ENCODE measurements at regions not wholly inside any gene's neighbourhood (a gene's known extent, or its start where the extent isn't known, plus 50 kb on each side); places are given as distances from the start of the nearest gene placed in this dataset.
"Not testable (repeated sequence)": the region's sequence is repeated elsewhere in the genome, so short reads cannot be mapped to it uniquely, and the experiment has no call there.

DNA sequence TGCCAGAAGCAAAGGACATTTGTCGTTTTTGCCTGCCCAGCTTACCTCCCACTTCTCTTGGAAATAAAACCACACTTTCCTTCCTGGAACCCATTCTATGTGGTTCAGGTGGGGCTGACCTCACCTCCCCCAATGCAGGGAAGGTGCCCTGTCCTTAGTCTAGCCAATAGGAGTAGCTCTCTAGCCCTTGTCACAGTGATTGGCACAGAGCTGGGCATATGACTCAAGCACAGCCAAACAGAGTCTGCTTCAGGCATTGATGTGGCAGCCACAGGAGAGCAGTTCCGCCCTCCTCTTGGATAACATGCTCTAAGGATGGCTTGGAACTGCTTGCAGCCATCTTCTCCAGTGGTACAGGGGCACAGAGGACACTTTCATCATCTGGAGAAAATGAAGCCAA is 134.0 kb downstream of the LRIG2 start:
- DNase-seq (no peak), ATAC-seq (replicated peaks in 1 of 2) (no peak)
- Mint-ChIP-seq H3K36me3 (ENCODE audit: insufficient read depth in 2 of 2) (no peaks in the 10 kb centered on the region), H3K27me3 (ENCODE audit: low read depth) (peaks cover 26% of the 10 kb centered on the region), H3K27ac (no peak overlapping the region), H3K4me3 (no peak overlapping the region), H3K4me1 (ENCODE audit: low read depth) (no peaks in the 10 kb centered on the region), H3K9me3 (peaks cover 0 to 4% of the 10 kb centered on the region in 2 donors)

DNA sequence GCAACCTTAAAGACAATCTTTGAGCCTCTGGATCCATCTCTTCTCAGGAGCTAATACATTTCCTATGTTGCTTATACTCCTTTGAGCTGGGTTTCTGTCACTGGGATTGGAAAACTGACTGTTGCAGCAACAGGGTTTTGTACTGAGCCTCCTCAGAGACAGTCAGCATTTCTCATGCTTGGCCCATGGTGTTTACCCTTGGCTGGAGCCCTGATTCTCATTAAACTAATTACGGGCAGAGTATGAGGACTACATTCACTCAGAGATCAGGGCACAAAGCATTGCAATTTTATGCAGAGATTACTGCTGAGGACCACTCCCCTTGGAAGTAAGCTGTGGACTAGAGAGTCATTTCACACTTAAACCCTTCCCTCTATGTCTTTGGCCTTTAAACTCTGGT is 134.5 kb downstream of the LRIG2 start:
- DNase-seq = no peak
- ATAC-seq (replicated peaks in 1 of 2) = no peak
- no peak overlapping the region for H3K27ac Mint-ChIP-seq
- H3K4me1 Mint-ChIP-seq (ENCODE audit: low read depth) = no peaks in the 10 kb centered on the region
- H3K27me3 Mint-ChIP-seq (ENCODE audit: low read depth) = peaks cover 26% of the 10 kb centered on the region
- no peaks in the 10 kb centered on the region for H3K36me3 Mint-ChIP-seq (ENCODE audit: insufficient read depth in 2 of 2)
- peaks cover 0 to 4% of the 10 kb centered on the region in 2 donors for H3K9me3 Mint-ChIP-seq
- no peak overlapping the region for H3K4me3 Mint-ChIP-seq

DNA sequence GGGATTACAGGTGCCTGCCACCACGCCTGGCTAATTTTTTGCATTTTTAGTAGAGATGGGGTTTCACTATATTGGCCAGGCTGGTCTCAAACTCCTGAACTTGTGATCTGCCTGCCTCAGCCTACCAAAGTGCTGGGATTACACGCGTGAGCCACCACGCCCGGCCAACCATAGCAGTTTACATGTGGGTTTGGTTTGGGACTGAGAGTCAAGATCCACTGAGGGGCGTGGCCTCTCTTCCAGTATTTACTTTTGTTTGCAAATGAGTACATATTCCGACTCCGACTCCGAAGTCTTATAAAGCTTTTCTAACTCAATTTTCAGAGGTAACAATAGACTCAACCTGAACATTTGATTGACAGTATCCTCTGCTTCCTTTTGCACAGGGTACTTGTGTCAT is 135.4 kb downstream of the LRIG2 start:
- not testable (repeated sequence) for H3K4me1 Mint-ChIP-seq (ENCODE audit: low read depth); H3K27ac Mint-ChIP-seq; H3K4me3 Mint-ChIP-seq; ATAC-seq (replicated peaks in 1 of 2); H3K36me3 Mint-ChIP-seq (ENCODE audit: insufficient read depth in 2 of 2); DNase-seq; H3K9me3 Mint-ChIP-seq
- peaks cover 26% of the 10 kb centered on the region for H3K27me3 Mint-ChIP-seq (ENCODE audit: low read depth)

DNA sequence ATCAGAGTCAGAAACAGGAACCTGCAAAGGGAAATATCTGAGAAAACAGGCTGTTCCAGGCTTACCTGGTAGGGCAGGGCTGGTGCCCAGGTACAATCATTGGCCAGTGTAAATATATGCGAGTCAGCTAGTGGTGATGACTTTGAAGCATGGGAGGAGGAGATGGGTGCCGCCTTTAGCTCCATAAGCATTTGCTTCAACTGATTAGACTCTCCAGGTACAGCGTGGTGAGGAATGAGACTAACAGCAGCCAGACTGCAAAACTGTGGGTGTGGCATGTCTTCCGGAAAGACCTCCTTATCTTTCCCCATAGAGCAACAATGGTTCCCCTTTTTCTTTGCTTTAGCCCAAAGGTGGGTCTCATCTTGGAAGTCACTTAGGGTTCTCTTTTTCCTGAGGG is 137.2 kb downstream of the LRIG2 start:
- Mint-ChIP-seq H3K4me1 (ENCODE audit: low read depth) (no peaks in the 10 kb centered on the region), H3K4me3 (no peak overlapping the region), H3K27ac (no peak overlapping the region), H3K27me3 (ENCODE audit: low read depth) (peaks cover 16% of the 10 kb centered on the region), H3K36me3 (ENCODE audit: insufficient read depth in 2 of 2) (no peaks in the 10 kb centered on the region), H3K9me3 (peaks cover 0 to 2% of the 10 kb centered on the region in 2 donors)
- no peak for ATAC-seq (replicated peaks in 1 of 2)
- DNase-seq = no peak

DNA sequence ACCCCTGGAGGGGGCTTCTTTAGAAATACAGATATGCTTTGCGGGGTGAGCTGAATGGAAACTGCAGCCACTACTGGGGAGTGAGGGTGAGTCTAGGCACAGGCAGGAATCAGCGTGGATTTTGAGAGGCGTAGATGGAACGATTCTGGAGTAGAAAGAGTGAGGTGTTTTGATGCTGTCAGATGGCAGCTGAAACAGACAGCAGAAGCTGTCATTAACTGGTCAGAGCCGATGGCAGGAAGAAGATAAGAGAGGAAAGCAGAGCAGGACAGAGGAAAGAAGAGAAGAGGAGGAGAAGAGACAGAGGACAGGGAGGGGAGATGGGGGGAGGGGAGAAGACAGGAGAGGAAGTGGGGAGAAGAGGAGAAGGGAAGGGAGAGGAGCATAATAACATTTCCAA is 138.5 kb downstream of the LRIG2 start:
- no peak overlapping the region for H3K27ac Mint-ChIP-seq

DNA sequence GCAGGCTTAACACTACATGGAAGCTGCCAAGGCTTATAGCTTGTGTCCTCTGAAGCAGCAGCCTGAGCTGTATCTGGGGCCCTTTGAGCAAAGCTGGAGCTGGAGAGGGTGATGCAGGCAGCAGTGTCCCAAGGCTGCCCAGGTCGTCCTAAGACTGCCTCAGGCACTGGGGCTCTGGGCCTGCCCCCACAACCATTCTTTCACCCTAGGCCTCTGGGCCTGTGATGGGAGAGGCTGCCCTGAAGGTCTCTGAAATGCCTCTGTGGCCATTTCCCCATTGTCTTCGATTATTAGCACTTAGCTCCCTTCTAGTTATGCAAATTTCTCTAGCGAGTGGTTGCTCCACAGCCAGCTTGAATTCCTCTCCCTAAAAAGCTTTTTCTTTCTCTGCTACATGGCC is 142.0 kb downstream of the LRIG2 start:
- Mint-ChIP-seq H3K27me3 (ENCODE audit: low read depth) (peaks cover 12% of the 10 kb centered on the region), H3K4me1 (ENCODE audit: low read depth) (no peaks in the 10 kb centered on the region), H3K36me3 (ENCODE audit: insufficient read depth in 2 of 2) (peaks cover 0 to 2% of the 10 kb centered on the region in 2 donors), H3K27ac (no peak overlapping the region), H3K4me3 (no peak overlapping the region), H3K9me3 (peaks cover 6% of the 10 kb centered on the region in 2 donors)
- DNase-seq (no peak), ATAC-seq (replicated peaks in 1 of 2) (no peak)

More for the DNA sequence above, 138.5 kb downstream of the LRIG2 start:
- Mint-ChIP-seq H3K36me3 (ENCODE audit: insufficient read depth in 2 of 2) (peaks cover 0 to 2% of the 10 kb centered on the region in 2 donors), H3K4me1 (ENCODE audit: low read depth) (no peaks in the 10 kb centered on the region), H3K4me3 (no peak overlapping the region), H3K9me3 (peaks cover 6% of the 10 kb centered on the region in 2 donors), H3K27me3 (ENCODE audit: low read depth) (peaks cover 16% of the 10 kb centered on the region)
- no peak for DNase-seq
- no peak for ATAC-seq (replicated peaks in 1 of 2)

DNA sequence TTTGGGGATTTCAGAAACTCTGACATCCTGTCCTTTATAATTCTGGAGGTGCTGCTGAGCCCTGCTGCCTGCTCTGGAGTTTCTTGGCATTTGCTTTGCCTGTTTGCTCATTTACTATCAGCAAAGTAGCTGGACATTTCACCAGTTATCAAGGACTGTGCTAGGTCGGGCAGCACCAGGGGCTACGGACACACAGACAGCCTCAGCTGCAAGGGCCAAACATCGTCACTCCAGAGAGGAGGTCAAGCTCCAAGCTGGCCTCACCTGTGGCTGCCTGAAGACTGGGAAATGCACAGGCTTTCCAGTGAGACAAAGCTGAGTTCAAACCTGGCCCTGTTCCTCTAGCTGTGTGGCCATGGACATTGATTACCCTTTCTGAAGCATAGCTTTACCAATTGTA is 143.7 kb downstream of the LRIG2 start:
- no peak for DNase-seq
- peaks cover 6% of the 10 kb centered on the region in 2 donors for H3K9me3 Mint-ChIP-seq
- H3K4me1 Mint-ChIP-seq (ENCODE audit: low read depth) = no peaks in the 10 kb centered on the region
- H3K4me3 Mint-ChIP-seq = no peak overlapping the region
- peaks cover 0 to 2% of the 10 kb centered on the region in 2 donors for H3K36me3 Mint-ChIP-seq (ENCODE audit: insufficient read depth in 2 of 2)
- peaks cover under 1% of the 10 kb centered on the region for H3K27me3 Mint-ChIP-seq (ENCODE audit: low read depth)
- H3K27ac Mint-ChIP-seq = no peak overlapping the region
- ATAC-seq (replicated peaks in 1 of 2) = no peak

DNA sequence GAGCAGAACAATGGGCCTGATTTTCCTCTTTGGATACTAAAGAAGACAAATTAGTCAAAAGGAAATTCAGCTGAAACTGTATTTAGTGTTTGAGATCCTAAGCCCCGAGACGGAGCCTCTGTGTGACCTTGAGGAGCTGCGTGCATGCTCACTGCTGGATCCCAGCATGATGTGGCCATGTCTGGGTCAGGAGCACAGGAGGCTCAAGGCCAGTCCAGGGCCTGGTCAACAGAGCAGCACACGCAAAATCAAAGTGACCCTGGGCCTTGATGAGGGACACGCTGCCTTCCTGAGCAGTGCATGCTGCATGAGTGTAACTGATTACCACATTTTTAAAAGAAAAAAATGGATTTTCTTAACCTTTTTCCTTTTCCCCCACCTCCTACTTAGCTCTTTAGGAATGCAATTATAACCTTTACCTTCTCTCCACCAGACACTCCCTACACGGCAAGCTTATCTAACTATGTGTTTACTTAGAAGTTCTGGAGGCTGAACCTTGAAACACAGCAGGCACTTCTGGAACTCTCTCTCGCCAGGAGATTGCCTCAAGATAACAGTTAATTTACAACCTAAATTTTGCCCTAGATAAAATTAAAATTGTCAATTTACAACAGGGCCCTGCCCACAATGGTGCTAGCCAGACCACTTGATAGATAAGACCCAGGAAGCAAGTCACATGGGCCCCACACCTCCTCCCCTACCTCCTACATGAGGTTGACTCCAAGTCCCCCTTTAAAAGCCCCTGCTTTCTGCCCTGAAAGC is 144.6 kb downstream of the LRIG2 start:
- ATAC-seq (replicated peaks in 1 of 2) (no peak), DNase-seq (no peak)
- Mint-ChIP-seq H3K9me3 (peaks cover 6% of the 10 kb centered on the region in 2 donors), H3K4me3 (no peak overlapping the region), H3K36me3 (ENCODE audit: insufficient read depth in 2 of 2) (peaks cover 0 to 2% of the 10 kb centered on the region in 2 donors), H3K4me1 (ENCODE audit: low read depth) (no peaks in the 10 kb centered on the region), H3K27ac (no peak overlapping the region), H3K27me3 (ENCODE audit: low read depth) (peaks cover 4% of the 10 kb centered on the region)

DNA sequence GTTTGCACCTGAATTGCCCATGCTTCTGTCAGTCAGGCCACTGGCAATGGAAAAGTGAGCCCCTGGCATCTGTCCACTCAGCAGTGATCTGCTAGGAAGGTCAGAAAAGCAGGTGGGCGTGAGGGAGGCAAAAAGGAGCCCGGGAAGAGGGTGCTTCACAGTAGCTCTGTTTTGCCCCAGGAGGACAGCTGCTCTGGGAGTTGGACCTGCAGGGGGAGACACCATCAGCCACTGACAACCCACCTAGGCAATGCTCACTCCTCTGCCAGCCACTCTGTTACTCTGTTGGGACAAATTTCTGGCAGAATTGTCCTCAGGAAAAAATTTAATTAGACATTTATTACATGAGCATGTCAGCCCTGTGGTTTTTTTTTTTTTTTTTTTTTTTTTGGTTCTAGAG is 146.4 kb downstream of the LRIG2 start:
- ATAC-seq (replicated peaks in 1 of 2) = no peak
- Mint-ChIP-seq H3K27ac (no peak overlapping the region), H3K9me3 (peaks cover 6% of the 10 kb centered on the region in 2 donors), H3K4me1 (ENCODE audit: low read depth) (no peaks in the 10 kb centered on the region), H3K4me3 (no peak overlapping the region), H3K36me3 (ENCODE audit: insufficient read depth in 2 of 2) (peaks cover 0 to 2% of the 10 kb centered on the region in 2 donors), H3K27me3 (ENCODE audit: low read depth) (peaks cover 6% of the 10 kb centered on the region)
- no peak for DNase-seq

DNA sequence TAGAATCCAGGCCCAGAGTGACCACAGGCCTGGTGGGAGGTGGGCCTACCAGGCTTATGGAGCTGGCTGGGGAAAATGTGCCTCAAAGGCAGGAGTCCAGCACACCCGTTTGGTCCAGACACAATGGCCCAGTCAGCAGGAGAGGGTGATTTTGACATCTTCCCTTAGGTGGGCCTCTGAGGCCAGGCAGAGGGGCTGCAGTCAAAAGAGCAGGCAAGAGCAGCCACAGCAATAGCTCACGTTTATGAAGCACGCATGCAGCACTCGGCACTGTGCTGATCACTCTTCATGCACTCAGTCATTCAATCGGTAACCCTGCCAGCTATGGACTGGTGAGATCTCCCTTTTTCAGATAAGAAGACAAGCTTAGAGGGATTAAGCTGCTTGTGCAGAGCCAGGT is 146.8 kb downstream of the LRIG2 start:
- ATAC-seq (replicated peaks in 1 of 2) (no peak), DNase-seq (no peak)
- Mint-ChIP-seq H3K4me1 (ENCODE audit: low read depth) (no peaks in the 10 kb centered on the region), H3K9me3 (peaks cover 6% of the 10 kb centered on the region in 2 donors), H3K27ac (no peak overlapping the region), H3K36me3 (ENCODE audit: insufficient read depth in 2 of 2) (peaks cover 0 to 2% of the 10 kb centered on the region in 2 donors), H3K27me3 (ENCODE audit: low read depth) (peaks cover 6% of the 10 kb centered on the region), H3K4me3 (no peak overlapping the region)

DNA sequence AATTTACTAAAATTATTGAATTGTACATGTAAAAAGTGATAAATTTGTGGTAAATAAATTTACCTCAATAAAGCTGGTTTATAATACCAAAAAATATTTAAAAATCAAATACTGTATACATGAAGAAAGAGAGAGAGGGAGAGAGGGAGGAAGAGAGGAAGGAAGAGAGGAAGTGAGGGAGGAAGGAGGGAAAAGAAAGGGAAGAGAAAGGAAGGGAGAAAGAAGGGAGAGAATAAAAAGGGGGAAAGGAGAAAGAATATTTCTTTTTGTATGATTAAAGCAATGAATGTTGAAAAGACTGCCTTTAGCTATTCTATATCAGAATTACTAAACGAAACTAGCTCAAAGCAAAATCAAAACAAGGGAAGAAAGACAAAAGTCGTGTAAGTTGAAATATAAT is 150.0 kb downstream of the LRIG2 start:
- no peaks in the 10 kb centered on the region for H3K36me3 Mint-ChIP-seq (ENCODE audit: insufficient read depth in 2 of 2)
- no peak for ATAC-seq (replicated peaks in 1 of 2)
- peaks cover 18% of the 10 kb centered on the region for H3K27me3 Mint-ChIP-seq (ENCODE audit: low read depth)
- H3K4me1 Mint-ChIP-seq (ENCODE audit: low read depth) = no peaks in the 10 kb centered on the region
- H3K9me3 Mint-ChIP-seq = no peaks in the 10 kb centered on the region
- no peak for DNase-seq
- H3K4me3 Mint-ChIP-seq = no peak overlapping the region
- no peak overlapping the region for H3K27ac Mint-ChIP-seq

DNA sequence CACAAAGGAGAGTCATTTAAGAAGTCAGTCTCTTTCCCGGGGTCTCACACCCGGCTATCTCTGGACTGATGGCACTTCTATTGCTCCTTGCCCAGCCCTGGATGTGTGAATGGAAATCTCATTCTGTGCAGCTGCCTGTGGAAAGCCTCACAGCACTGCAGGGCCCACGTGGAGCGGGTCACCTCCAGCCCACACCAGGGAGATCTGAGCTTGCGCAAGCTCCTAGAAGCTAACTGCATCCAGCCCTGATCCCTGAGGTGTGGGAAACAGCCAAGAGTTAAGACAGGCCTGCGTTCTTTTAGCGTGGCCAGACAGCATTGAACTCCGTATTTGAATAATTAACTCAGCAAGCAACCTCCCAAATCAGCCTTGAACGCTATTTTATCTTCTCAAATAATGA is 150.5 kb downstream of the LRIG2 start:
- H3K9me3 Mint-ChIP-seq = no peaks in the 10 kb centered on the region
- no peak overlapping the region for H3K27ac Mint-ChIP-seq
- DNase-seq = no peak
- H3K27me3 Mint-ChIP-seq (ENCODE audit: low read depth) = peaks cover 20% of the 10 kb centered on the region
- H3K4me3 Mint-ChIP-seq = no peak overlapping the region
- ATAC-seq (replicated peaks in 1 of 2) = no peak
- no peaks in the 10 kb centered on the region for H3K36me3 Mint-ChIP-seq (ENCODE audit: insufficient read depth in 2 of 2)
- no peaks in the 10 kb centered on the region for H3K4me1 Mint-ChIP-seq (ENCODE audit: low read depth)

DNA sequence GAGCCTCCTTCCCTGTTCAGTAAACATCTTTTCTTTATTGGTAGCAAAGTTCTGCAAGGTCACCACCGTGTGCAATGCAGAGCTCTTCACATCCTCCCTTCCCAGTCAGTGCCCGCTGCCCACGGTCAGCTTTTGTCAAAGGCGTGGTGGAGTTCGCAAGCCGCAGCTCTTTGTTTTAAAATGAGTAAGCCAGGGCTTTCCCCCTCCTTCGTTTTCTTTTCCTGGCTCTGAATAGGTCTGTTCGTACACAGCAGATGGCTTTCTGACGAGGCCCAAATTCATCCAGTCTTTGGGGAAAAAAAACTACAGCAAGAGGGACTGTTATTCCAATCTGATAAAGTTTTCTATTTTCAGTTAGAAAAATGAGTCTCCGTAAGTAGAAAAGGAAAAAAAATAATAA is 153.2 kb downstream of the LRIG2 start:
- Mint-ChIP-seq H3K4me1 (ENCODE audit: low read depth) (no peaks in the 10 kb centered on the region), H3K27me3 (ENCODE audit: low read depth) (peaks cover 30% of the 10 kb centered on the region), H3K4me3 (peak overlapping the region in 1 of 2 donors; percentile 75), H3K27ac (peak overlapping the region; percentile 68), H3K36me3 (ENCODE audit: insufficient read depth in 2 of 2) (no peaks in the 10 kb centered on the region), H3K9me3 (no peaks in the 10 kb centered on the region)
- peak; percentile 6 to 44 for DNase-seq
- peak; percentile 43 to 88 for ATAC-seq (replicated peaks in 1 of 2)

DNA sequence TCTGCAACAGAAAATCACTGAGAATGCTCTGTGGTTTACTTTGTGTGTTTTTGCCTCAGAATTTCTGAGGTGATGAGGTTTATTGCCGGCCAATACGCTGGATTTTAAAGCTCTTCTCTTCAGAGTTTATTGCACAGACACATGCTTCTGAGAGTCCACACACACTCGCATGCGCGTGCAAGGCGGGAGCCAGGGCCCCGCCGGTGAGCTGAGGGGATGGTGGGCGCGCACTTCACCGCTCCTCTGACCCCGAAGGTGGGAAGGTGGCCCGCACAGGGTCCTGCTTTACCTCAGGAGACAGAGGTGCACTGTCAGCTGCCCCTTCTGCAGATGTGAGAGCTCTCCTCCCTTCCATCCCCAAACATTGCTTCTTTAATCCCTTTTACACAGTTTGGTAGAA is 158.4 kb upstream of the MAGI3 start:
- Mint-ChIP-seq H3K27me3 (ENCODE audit: low read depth) (peaks cover 16% of the 10 kb centered on the region), H3K4me1 (ENCODE audit: low read depth) (no peaks in the 10 kb centered on the region), H3K9me3 (no peaks in the 10 kb centered on the region), H3K36me3 (ENCODE audit: insufficient read depth in 2 of 2) (no peaks in the 10 kb centered on the region), H3K27ac (no peak overlapping the region), H3K4me3 (no peak overlapping the region)
- ATAC-seq (replicated peaks in 1 of 2) (no peak), DNase-seq (no peak)
